ENCODE measurements at regions not wholly inside any gene's neighbourhood (a gene's known extent, or its start where the extent isn't known, plus 50 kb on each side); places are given as distances from the start of the nearest gene placed in this dataset.

GRCh38 chr13:111616203-111616602, 295.8 kb downstream of the TEX29 start:
- Histone ChIP-seq H3K9ac (ENCODE audit: low read length) (no peak overlapping the region), H3K4me3 (ENCODE audit: insufficient read depth, low read length, poor library complexity, severe bottlenecking) (no peak overlapping the region), H3K4me2 (ENCODE audit: low read depth, low read length, poor library complexity, severe bottlenecking) (no peak overlapping the region), H3K36me3 (ENCODE audit: low read length) (no peaks in the 10 kb centered on the region), H4K20me1 (ENCODE audit: low read depth, low read length) (no peaks in the 10 kb centered on the region), H2AFZ (ENCODE audit: low read depth, low read length, severe bottlenecking) (no peak overlapping the region), H3K9me3 (ENCODE audit: insufficient read depth, low read length) (no peaks in the 10 kb centered on the region), H3K9me2 (replicated peaks; ENCODE audit: insufficient read depth, low read length) (no peaks in the 10 kb centered on the region), H3K79me2 (ENCODE audit: insufficient read depth, low read length) (no peaks in the 10 kb centered on the region), H3K27me3 (ENCODE audit: low read length) (0 out of 2 replicates have a peak, but pooled peaks cover 2% of the 10 kb centered on the region), H3F3A (ENCODE audit: insufficient read depth) (no peaks in the 10 kb centered on the region), H3K27ac (ENCODE audit: low read depth, low read length) (no peak overlapping the region)
- no peak for TF ChIP-seq EZH2phosphoT487 (conservative IDR thresholded peaks at IDR 0.05; ENCODE audit: low read length)
- no peak for TF ChIP-seq CTCF (IDR thresholded peaks at IDR 0.05; ENCODE audit: insufficient read depth, low read length, poor library complexity, severe bottlenecking)

GRCh38 chr13:111620166-111620565, 299.7 kb downstream of the TEX29 start:
- no peak for TF ChIP-seq CTCF (IDR thresholded peaks at IDR 0.05; ENCODE audit: insufficient read depth, low read length, poor library complexity, severe bottlenecking)
- TF ChIP-seq EZH2phosphoT487 (conservative IDR thresholded peaks at IDR 0.05; ENCODE audit: low read length) = no peak
- Histone ChIP-seq H3K4me3 (ENCODE audit: insufficient read depth, low read length, poor library complexity, severe bottlenecking) (no peak overlapping the region), H2AFZ (ENCODE audit: low read depth, low read length, severe bottlenecking) (no peak overlapping the region), H3F3A (ENCODE audit: insufficient read depth) (no peaks in the 10 kb centered on the region), H3K9me3 (ENCODE audit: insufficient read depth, low read length) (no peaks in the 10 kb centered on the region), H3K9me2 (replicated peaks; ENCODE audit: insufficient read depth, low read length) (no peaks in the 10 kb centered on the region), H3K27ac (ENCODE audit: low read depth, low read length) (no peak overlapping the region), H3K79me2 (ENCODE audit: insufficient read depth, low read length) (no peaks in the 10 kb centered on the region), H3K9ac (ENCODE audit: low read length) (no peak overlapping the region), H3K4me2 (ENCODE audit: low read depth, low read length, poor library complexity, severe bottlenecking) (no peak overlapping the region), H4K20me1 (ENCODE audit: low read depth, low read length) (no peaks in the 10 kb centered on the region), H3K36me3 (ENCODE audit: low read length) (no peaks in the 10 kb centered on the region), H3K27me3 (ENCODE audit: low read length) (0 out of 2 replicates have a peak, but pooled peaks cover 2% of the 10 kb centered on the region)

GRCh38 chr13:111620586-111620985, 300.1 kb downstream of the TEX29 start:
- Histone ChIP-seq H3K9me3 (ENCODE audit: insufficient read depth, low read length) (no peaks in the 10 kb centered on the region), H3K4me2 (ENCODE audit: low read depth, low read length, poor library complexity, severe bottlenecking) (no peak overlapping the region), H3K36me3 (ENCODE audit: low read length) (no peaks in the 10 kb centered on the region), H2AFZ (ENCODE audit: low read depth, low read length, severe bottlenecking) (no peak overlapping the region), H3K9me2 (replicated peaks; ENCODE audit: insufficient read depth, low read length) (no peaks in the 10 kb centered on the region), H3F3A (ENCODE audit: insufficient read depth) (no peaks in the 10 kb centered on the region), H3K27ac (ENCODE audit: low read depth, low read length) (no peak overlapping the region), H3K9ac (ENCODE audit: low read length) (no peak overlapping the region), H3K27me3 (ENCODE audit: low read length) (0 out of 2 replicates have a peak, but pooled peaks cover 2% of the 10 kb centered on the region), H4K20me1 (ENCODE audit: low read depth, low read length) (no peaks in the 10 kb centered on the region), H3K79me2 (ENCODE audit: insufficient read depth, low read length) (no peaks in the 10 kb centered on the region), H3K4me3 (ENCODE audit: insufficient read depth, low read length, poor library complexity, severe bottlenecking) (no peak overlapping the region)
- TF ChIP-seq CTCF (IDR thresholded peaks at IDR 0.05; ENCODE audit: insufficient read depth, low read length, poor library complexity, severe bottlenecking) (no peak), EZH2phosphoT487 (conservative IDR thresholded peaks at IDR 0.05; ENCODE audit: low read length) (no peak)
